ENCODE measurements at regions not wholly inside any gene's neighbourhood (a gene's known extent, or its start where the extent isn't known, plus 50 kb on each side); places are given as distances from the start of the nearest gene placed in this dataset.
"Not testable (repeated sequence)": the region's sequence is repeated elsewhere in the genome, so short reads cannot be mapped to it uniquely, and the experiment has no call there.

GRCh38 chr2:242069018-242069417, 199.5 kb downstream of the RTP5 start:
- no peak overlapping the region for H2AFZ ChIP-seq (ENCODE audit: low read depth, low read length)
- H3K36me3 ChIP-seq (ENCODE audit: insufficient read depth, low read length) = no peaks in the 10 kb centered on the region
- peaks cover 8% of the 10 kb centered on the region for H3K27me3 ChIP-seq (ENCODE audit: insufficient read depth, low read length)
- H3K4me1 ChIP-seq (ENCODE audit: insufficient read depth, low read length) = peaks cover 16% of the 10 kb centered on the region
- no peaks in the 10 kb centered on the region for H3K9me3 ChIP-seq (ENCODE audit: low read length)
- no peak overlapping the region for H3K4me3 ChIP-seq (ENCODE audit: low read length)

DNA sequence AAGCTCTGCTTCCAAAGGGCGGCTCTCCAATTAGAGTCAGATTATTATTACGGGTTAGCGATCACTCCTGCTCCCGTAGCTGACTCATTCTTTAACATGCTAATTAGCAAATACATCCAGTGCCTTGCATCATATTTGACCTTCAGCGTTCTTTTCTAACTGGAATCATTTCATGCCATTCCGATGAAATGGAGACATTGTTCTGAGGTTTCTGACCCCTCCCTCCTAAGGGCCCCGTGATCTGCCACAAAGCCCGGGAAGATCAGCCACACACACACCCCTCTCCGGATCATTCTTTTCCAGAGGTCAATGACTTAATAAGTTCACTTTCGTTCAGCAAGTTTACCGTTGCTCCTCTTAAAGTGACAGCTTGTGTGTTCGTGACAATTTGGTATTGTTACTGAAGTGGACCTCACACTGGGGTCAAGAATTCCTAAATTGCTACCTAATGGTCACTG, 200.4 kb downstream of the RTP5 start:
- not testable (repeated sequence) for H3K36me3 ChIP-seq (ENCODE audit: insufficient read depth, low read length); H3K9me3 ChIP-seq (ENCODE audit: low read length); H3K4me3 ChIP-seq (ENCODE audit: low read length); H2AFZ ChIP-seq (ENCODE audit: low read depth, low read length)
- peaks cover 16% of the 10 kb centered on the region for H3K4me1 ChIP-seq (ENCODE audit: insufficient read depth, low read length)
- H3K27me3 ChIP-seq (ENCODE audit: insufficient read depth, low read length) = peaks cover 16% of the 10 kb centered on the region

DNA sequence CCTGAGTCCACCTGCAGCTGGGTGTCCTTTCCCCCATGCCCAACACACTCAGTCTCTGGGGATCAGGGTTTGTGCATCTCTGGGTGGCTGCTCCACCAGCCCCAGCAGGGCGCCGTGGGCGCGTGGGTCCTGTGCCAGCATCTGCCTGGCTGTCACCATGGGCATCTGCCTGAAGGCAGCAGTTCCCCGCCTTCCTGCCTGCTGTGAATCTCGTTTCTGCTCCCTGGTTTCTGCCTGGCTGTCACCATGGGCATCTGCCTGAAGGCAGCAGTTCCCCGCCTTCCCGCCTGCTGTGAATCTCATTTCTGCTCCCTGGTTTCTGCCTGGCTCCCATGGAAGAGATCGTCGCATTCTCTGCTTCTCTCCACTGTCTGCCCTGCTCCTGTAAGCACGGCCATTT, 201.2 kb downstream of the RTP5 start:
- H3K9me3 ChIP-seq (ENCODE audit: low read length); H3K4me3 ChIP-seq (ENCODE audit: low read length); H3K36me3 ChIP-seq (ENCODE audit: insufficient read depth, low read length); H2AFZ ChIP-seq (ENCODE audit: low read depth, low read length): not testable (repeated sequence)
- peaks cover 16% of the 10 kb centered on the region for H3K27me3 ChIP-seq (ENCODE audit: insufficient read depth, low read length)
- peaks cover 16% of the 10 kb centered on the region for H3K4me1 ChIP-seq (ENCODE audit: insufficient read depth, low read length)

DNA sequence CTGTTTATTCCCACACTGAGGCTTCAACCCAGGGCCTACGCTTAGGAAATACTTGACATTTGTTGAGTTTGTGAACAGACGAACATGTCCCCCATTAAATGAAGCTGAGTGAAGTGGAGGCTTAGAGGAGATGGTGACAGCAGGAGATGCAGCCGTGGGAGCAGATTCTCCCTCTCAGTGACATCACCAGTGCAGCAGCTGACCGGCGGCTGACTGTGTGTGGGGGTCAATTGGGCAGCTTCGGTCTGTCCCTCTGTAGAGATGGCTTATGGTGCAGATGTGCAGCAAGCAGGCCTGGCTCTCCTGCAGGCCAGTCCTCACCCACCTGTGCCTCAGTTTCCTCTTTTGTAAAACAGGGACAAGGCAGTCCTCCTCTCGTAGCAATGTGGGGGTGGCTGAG, 201.8 kb downstream of the RTP5 start:
- Histone ChIP-seq H3K27me3 (ENCODE audit: insufficient read depth, low read length) (peaks cover 16% of the 10 kb centered on the region), H3K4me1 (ENCODE audit: insufficient read depth, low read length) (peaks cover 16% of the 10 kb centered on the region)
- H3K4me3 ChIP-seq (ENCODE audit: low read length); H3K36me3 ChIP-seq (ENCODE audit: insufficient read depth, low read length); H2AFZ ChIP-seq (ENCODE audit: low read depth, low read length); H3K9me3 ChIP-seq (ENCODE audit: low read length): not testable (repeated sequence)

DNA sequence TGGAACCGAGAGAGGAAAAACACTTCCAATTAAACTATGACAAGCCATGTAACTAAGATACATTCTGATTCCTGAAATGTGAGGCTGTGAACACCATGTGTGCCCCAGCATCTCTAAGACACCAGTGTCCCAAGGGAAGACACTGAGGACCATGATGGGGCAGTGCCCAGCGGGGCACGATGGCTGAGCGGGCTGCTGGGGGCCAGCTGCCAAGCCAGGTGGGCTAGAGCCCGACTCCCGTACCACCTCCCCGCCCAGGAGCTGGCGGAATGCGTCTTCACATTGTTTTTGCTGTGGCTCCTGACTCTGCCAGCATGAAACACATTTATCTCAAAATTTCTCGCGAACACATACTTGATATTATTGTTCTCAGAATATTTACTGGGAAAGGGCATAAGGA, 202.4 kb downstream of the RTP5 start:
- Histone ChIP-seq H3K4me1 (ENCODE audit: insufficient read depth, low read length) (peaks cover 16% of the 10 kb centered on the region), H3K27me3 (ENCODE audit: insufficient read depth, low read length) (peaks cover 16% of the 10 kb centered on the region)
- not testable (repeated sequence) for H3K9me3 ChIP-seq (ENCODE audit: low read length); H3K4me3 ChIP-seq (ENCODE audit: low read length); H3K36me3 ChIP-seq (ENCODE audit: insufficient read depth, low read length); H2AFZ ChIP-seq (ENCODE audit: low read depth, low read length)

DNA sequence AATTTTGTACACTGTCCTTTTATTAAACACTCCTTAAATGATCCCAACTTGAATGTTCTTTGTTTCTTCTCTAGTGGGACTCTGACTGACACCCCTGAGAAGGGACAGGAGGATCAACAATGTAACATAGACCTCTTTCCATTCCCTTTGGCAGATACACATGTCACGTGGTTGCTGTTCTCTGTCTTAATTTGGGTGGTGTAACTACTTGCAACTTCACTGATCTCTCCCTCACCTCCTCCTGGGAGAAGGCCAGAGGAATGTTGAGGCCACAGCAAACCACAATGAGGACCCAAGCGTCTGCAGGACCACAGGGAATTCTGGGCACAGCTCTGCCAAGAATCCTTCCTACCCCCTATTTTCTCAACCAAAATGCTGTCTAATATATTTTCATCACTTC, 205.6 kb downstream of the RTP5 start:
- H3K4me1 ChIP-seq (ENCODE audit: insufficient read depth, low read length) = peaks cover 7% of the 10 kb centered on the region
- H3K4me3 ChIP-seq (ENCODE audit: low read length) = no peak overlapping the region
- H3K9me3 ChIP-seq (ENCODE audit: low read length) = no peaks in the 10 kb centered on the region
- no peaks in the 10 kb centered on the region for H3K36me3 ChIP-seq (ENCODE audit: insufficient read depth, low read length)
- H2AFZ ChIP-seq (ENCODE audit: low read depth, low read length) = no peak overlapping the region
- H3K27me3 ChIP-seq (ENCODE audit: insufficient read depth, low read length) = peaks cover 16% of the 10 kb centered on the region

DNA sequence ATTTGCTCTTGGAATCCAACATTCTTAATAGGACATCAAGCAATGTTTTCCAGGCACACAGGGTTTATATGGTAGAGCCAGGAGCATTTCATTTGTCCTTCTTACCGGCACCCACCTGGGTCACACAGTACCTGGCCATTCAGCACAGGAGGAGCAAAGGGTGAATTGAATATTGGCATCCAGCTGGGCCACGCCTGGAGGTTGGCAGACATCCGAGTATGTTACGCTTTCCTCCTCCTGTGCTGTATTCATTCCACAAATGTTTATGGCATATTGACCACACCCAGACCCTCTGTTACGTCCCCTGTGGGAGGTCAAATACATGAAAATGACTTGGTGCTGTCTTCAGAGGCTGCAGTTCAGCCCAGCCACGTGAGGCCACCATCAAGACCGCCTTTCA, 206.2 kb downstream of the RTP5 start:
- peaks cover 1% of the 10 kb centered on the region for H3K4me1 ChIP-seq (ENCODE audit: insufficient read depth, low read length)

DNA sequence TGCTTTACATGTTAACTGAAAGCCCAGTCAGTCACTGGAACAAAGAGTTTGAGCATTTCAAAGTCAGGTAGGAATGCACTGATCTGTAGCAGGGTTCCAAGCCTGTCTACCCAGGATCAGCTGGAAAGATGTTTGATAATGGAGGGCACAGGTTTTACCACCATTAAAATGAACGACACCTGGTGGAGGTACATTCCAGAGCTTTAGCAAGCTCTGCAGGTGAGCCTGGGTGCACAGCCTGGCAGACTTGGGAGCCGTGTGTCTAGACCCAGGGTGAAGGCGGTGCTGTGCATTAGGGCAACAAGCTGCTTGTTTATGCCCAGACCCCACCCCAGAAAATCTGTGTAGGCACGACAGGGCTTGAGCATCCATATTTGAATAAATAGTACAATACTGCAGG, 206.7 kb downstream of the RTP5 start:
- H2AFZ ChIP-seq (ENCODE audit: low read depth, low read length); H3K36me3 ChIP-seq (ENCODE audit: insufficient read depth, low read length); H3K4me3 ChIP-seq (ENCODE audit: low read length); H3K4me1 ChIP-seq (ENCODE audit: insufficient read depth, low read length); H3K9me3 ChIP-seq (ENCODE audit: low read length): not testable (repeated sequence)
- peaks cover 16% of the 10 kb centered on the region for H3K27me3 ChIP-seq (ENCODE audit: insufficient read depth, low read length)

More for the DNA sequence above, 206.2 kb downstream of the RTP5 start:
- Histone ChIP-seq H3K9me3 (ENCODE audit: low read length) (no peaks in the 10 kb centered on the region), H3K4me3 (ENCODE audit: low read length) (no peak overlapping the region), H2AFZ (ENCODE audit: low read depth, low read length) (no peak overlapping the region), H3K36me3 (ENCODE audit: insufficient read depth, low read length) (no peaks in the 10 kb centered on the region), H3K27me3 (ENCODE audit: insufficient read depth, low read length) (peaks cover 16% of the 10 kb centered on the region)

DNA sequence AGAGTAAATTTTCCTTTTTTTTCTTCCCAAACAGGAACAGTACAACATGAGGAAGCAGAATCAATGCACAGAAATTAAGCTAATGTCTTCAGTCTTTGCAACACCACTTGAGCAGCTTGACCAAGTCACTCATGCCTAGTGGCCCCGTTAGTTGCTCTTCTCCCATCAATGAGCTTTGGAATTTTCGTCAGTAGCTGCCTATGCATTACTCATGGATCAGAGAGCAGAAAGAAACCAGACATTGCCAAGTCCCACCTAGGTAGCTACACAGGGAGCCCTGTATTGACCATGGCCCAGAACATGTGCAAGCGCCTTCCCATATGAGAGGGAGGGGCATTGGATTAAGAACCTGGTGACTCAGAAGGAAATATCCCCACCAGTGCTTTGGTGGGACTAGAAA, 208.9 kb downstream of the RTP5 start:
- H3K4me1 ChIP-seq (ENCODE audit: insufficient read depth, low read length); H3K4me3 ChIP-seq (ENCODE audit: low read length); H3K27me3 ChIP-seq (ENCODE audit: insufficient read depth, low read length); H2AFZ ChIP-seq (ENCODE audit: low read depth, low read length); H3K9me3 ChIP-seq (ENCODE audit: low read length); H3K36me3 ChIP-seq (ENCODE audit: insufficient read depth, low read length): not testable (repeated sequence)

- not testable (repeated sequence) for H3K36me3 ChIP-seq (ENCODE audit: insufficient read depth, low read length); H3K4me3 ChIP-seq (ENCODE audit: low read length); H3K4me1 ChIP-seq (ENCODE audit: insufficient read depth, low read length); H3K9me3 ChIP-seq (ENCODE audit: low read length); H2AFZ ChIP-seq (ENCODE audit: low read depth, low read length); H3K27me3 ChIP-seq (ENCODE audit: insufficient read depth, low read length)
These were observed 210.3 kb downstream of the RTP5 start for GRCh38 chr2:242079792-242080191.

DNA sequence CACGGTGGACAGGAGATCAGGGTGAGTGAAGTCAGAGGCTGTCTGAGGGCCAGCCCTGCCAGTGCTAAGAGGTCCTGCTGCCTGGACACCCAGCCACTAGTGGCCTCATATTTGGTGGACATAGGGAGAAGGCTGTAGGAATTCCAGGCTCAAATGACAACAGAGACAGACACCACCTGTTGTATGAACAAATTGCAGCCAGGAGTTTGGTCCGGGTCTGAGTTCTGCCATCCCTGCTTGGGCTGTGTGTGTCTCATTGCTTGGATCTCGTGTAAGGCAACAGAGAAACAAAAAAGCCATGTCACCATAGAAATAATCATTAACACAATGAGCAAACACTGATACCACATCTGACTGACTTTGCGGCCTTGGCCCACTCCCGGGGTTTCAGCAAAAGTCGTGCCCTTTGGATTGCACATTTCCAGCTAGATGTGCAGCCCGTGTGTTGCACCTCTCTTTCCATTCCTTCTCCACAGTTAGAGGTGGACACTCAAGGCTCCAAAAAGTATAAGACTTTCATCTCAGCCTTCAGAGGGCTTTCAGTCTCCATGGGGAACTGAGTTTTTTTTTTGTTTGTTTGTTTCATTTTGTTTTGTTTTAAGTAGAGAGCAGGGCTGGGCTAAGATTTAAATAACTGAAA, 211.2 kb downstream of the RTP5 start:
- H3K4me3 ChIP-seq (ENCODE audit: low read length); H3K9me3 ChIP-seq (ENCODE audit: low read length); H3K27me3 ChIP-seq (ENCODE audit: insufficient read depth, low read length); H3K4me1 ChIP-seq (ENCODE audit: insufficient read depth, low read length); H2AFZ ChIP-seq (ENCODE audit: low read depth, low read length); H3K36me3 ChIP-seq (ENCODE audit: insufficient read depth, low read length): not testable (repeated sequence)

DNA sequence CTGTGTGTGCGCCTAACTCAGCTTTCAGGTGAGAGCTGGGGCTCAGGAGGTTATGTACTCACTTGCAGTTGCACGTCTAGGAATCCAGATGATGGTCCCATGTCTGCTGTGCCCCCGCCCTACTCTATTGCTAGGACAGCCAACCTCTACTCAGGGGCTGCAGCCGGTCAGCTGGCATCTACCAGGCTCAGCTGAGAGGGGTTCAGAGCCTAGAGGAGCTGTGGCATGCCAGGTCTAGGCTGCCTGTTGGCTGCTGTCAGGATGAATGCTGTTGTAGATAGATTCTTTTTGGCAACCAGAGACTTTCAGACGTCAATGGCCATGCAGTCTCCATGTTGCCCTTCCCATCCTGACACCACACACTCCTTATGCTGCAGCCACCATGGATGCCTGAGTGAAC, 214.5 kb downstream of the RTP5 start:
- H3K27me3 ChIP-seq (ENCODE audit: insufficient read depth, low read length); H3K9me3 ChIP-seq (ENCODE audit: low read length); H3K36me3 ChIP-seq (ENCODE audit: insufficient read depth, low read length); H3K4me3 ChIP-seq (ENCODE audit: low read length); H3K4me1 ChIP-seq (ENCODE audit: insufficient read depth, low read length); H2AFZ ChIP-seq (ENCODE audit: low read depth, low read length): not testable (repeated sequence)

- H3K27me3 ChIP-seq (ENCODE audit: insufficient read depth, low read length); H3K36me3 ChIP-seq (ENCODE audit: insufficient read depth, low read length); H2AFZ ChIP-seq (ENCODE audit: low read depth, low read length); H3K4me1 ChIP-seq (ENCODE audit: insufficient read depth, low read length); H3K4me3 ChIP-seq (ENCODE audit: low read length); H3K9me3 ChIP-seq (ENCODE audit: low read length): not testable (repeated sequence)
These were observed 215.6 kb downstream of the RTP5 start for GRCh38 chr2:242085024-242085674.

Data from neuron (in vitro differentiated cells).